Activated B cell treated with CpG ODN at 0.5 μM for 24 hours (primary cell): ENCODE measurements at regions not wholly inside any gene's neighbourhood (a gene's known extent, or its start where the extent isn't known, plus 50 kb on each side); places are given as distances from the start of the nearest gene placed in this dataset.

Experiments used
- ATAC-seq: fragments of 200-7000 bp; cut with Tn5 transposase; one replicate; pipeline ENCODE4 v1.10.0; 2021; ENCODE audit warnings: low read depth, mild to moderate bottlenecking, moderate library complexity
- CTCF ChIA-PET: fragments of 350-600 bp; sonication (Branson Sonifier 250); formaldehyde crosslinking; loops from one replicate; lab custom pipeline; 2021; ENCODE audit warnings: antibody characterized with exemption; lab: Charles Lee
- POLR2A ChIA-PET: fragments of 350-600 bp; sonication (Branson Sonifier 250); formaldehyde crosslinking; loops from one replicate; lab custom pipeline; 2021; ENCODE audit warnings: antibody characterized with exemption; lab: Charles Lee
- DNase-seq: peaks from one replicate; pipeline ENCODE4 v3.0.0; 2022
- H3K27ac Mint-ChIP-seq: one replicate; pipeline ENCODE4 v1.8.0; 2020; ENCODE audit warnings: mixed read lengths
- H3K27me3 Mint-ChIP-seq: one replicate; pipeline ENCODE4 v1.8.0; 2021; ENCODE audit warnings: mixed read lengths
- H3K36me3 Mint-ChIP-seq: one replicate; pipeline ENCODE4 v1.8.0; 2021; ENCODE audit warnings: low read depth, mixed read lengths
- H3K4me1 Mint-ChIP-seq: one replicate; pipeline ENCODE4 v1.8.0; 2021; ENCODE audit warnings: mixed read lengths
- H3K4me3 Mint-ChIP-seq: one replicate; pipeline ENCODE4 v1.8.0; 2020; ENCODE audit warnings: mild to moderate bottlenecking, mixed read lengths
- H3K9me3 Mint-ChIP-seq: one replicate; pipeline ENCODE4 v1.8.0; 2020; ENCODE audit warnings: mixed read lengths
- CTCF ChIP-seq: fragments of 200-600 bp; IDR thresholded peaks from one replicate; pipeline ENCODE4 v1.8.0; 2022; ENCODE audit warnings: antibody characterized with exemption, mild to moderate bottlenecking
- intact Hi-C: fragments of 100-400 bp; cut with micrococcal nuclease; formaldehyde crosslinking; loops from one replicate; pipeline ENCODE4 v1.15.1; 2024

DNA sequence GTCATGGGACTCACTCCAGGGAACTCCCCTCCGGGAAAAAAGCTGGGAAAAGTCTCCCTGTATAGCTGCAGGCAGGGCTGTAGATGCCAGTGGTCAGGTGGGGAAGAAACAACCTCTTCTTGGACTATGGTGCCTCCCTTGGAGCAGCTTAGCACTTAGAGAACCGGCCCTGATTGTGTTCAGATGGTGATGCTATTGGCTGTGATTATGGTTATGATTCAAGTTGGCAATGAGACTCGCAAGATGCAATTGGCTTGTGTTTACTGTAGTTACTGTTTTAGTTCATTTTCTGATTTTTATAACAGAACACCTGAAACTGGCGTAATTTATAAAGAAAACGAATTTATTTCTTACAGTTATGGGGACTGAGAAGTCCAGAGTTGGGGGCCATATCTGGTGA, 80.9 kb upstream of the ADRA1D start:
- intact Hi-C loops: no loop called here
- ChIA-PET POLR2A (no interaction called here), CTCF (no interaction called here)

DNA sequence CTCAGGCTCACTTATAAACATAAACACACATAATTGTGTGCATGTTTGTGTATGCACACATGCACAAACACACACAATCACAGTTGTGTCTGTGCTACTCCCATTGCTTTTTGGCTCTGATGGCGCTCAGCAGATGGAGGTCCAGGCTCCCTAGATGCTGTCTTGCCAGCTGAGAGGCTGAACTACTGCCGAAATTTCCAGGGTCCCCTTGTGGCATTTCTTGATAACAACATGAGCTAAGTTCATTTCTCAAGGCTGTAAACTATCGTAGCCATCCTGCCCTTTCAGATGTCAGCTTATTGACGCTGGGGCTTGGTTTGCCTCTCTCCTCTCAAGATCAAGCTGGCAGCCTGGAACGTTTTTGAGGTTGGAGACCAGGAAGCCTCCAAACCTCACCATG, 80.1 kb upstream of the ADRA1D start:
- no peaks in the 10 kb centered on the region for H3K36me3 Mint-ChIP-seq
- ChIA-PET CTCF (no interaction called here), POLR2A (no interaction called here)
- ATAC-seq: no peak
- H3K27ac Mint-ChIP-seq: no peak overlapping the region
- peaks cover 18% of the 10 kb centered on the region for H3K4me1 Mint-ChIP-seq
- H3K4me3 Mint-ChIP-seq: no peak overlapping the region
- peaks cover 10% of the 10 kb centered on the region for H3K27me3 Mint-ChIP-seq
- TF ChIP-seq CTCF: no peak
- H3K9me3 Mint-ChIP-seq: no peaks in the 10 kb centered on the region
- DNase-seq: no peak
- intact Hi-C loops: no loop called here

More for the DNA sequence above, 80.9 kb upstream of the ADRA1D start:
- Mint-ChIP-seq H3K27ac (no peak overlapping the region), H3K9me3 (no peaks in the 10 kb centered on the region), H3K27me3 (peaks cover 11% of the 10 kb centered on the region), H3K36me3 (no peaks in the 10 kb centered on the region), H3K4me3 (no peak overlapping the region), H3K4me1 (peaks cover 18% of the 10 kb centered on the region)
- no peak for DNase-seq
- no peak for TF ChIP-seq CTCF
- no peak for ATAC-seq

DNA sequence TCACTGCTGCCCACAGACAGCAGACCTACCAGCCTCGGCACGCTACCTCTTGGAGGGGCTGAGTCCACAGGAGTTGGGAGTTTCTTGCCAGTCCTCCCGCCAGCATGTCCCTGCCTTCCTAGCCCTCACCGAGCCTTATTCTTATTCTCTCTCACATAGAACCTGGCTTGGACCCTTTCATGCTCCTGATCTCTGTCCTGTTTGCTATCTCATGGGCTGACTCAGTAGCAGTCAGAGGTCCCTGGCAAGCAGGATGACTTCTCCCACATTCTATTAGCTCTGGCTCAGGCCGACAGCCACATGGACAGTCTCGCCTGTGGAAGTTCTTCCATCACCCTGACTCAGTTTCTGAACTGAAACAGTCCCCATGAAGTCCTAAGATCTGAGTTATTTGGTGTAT, 79.5 kb upstream of the ADRA1D start:
- Mint-ChIP-seq H3K4me1 (peaks cover 18% of the 10 kb centered on the region), H3K36me3 (no peaks in the 10 kb centered on the region), H3K4me3 (no peak overlapping the region), H3K9me3 (no peaks in the 10 kb centered on the region), H3K27me3 (peaks cover 6% of the 10 kb centered on the region), H3K27ac (no peak overlapping the region)
- POLR2A ChIA-PET: no interaction called here
- TF ChIP-seq CTCF: no peak
- CTCF ChIA-PET: no interaction called here
- intact Hi-C loops: no loop called here
- ATAC-seq (no peak), DNase-seq (no peak)

- no peak overlapping the region for H3K4me3 Mint-ChIP-seq
- no peaks in the 10 kb centered on the region for H3K9me3 Mint-ChIP-seq
- ATAC-seq (no peak), DNase-seq (no peak)
- intact Hi-C loops: no loop called here
- peaks cover 4% of the 10 kb centered on the region for H3K27me3 Mint-ChIP-seq
- ChIA-PET POLR2A (no interaction called here), CTCF (no interaction called here)
- TF ChIP-seq CTCF: no peak
- H3K4me1 Mint-ChIP-seq: peaks cover 18% of the 10 kb centered on the region
- H3K27ac Mint-ChIP-seq: no peak overlapping the region
- H3K36me3 Mint-ChIP-seq: no peaks in the 10 kb centered on the region
Observed at GRCh38 chr20:4327956-4328355, 78.9 kb upstream of the ADRA1D start.

GRCh38 chr20:4326195-4327065, 77.3 kb upstream of the ADRA1D start:
- H3K4me1 Mint-ChIP-seq: peaks cover 18% of the 10 kb centered on the region
- H3K27me3 Mint-ChIP-seq: no peaks in the 10 kb centered on the region
- no peaks in the 10 kb centered on the region for H3K36me3 Mint-ChIP-seq
- H3K27ac Mint-ChIP-seq: no peak overlapping the region
- TF ChIP-seq CTCF: no peak
- intact Hi-C loops: no loop called here
- POLR2A ChIA-PET: no interaction called here
- peak; percentile 52 for ATAC-seq
- CTCF ChIA-PET: no interaction called here
- no peak for DNase-seq
- no peak overlapping the region for H3K4me3 Mint-ChIP-seq
- H3K9me3 Mint-ChIP-seq: no peaks in the 10 kb centered on the region
